Kidney (tissue), 13 donors: ENCODE measurements at regions not wholly inside any gene's neighbourhood (a gene's known extent, or its start where the extent isn't known, plus 50 kb on each side); places are given as distances from the start of the nearest gene placed in this dataset.

Experiments
- DNase-seq, 5 donors: peaks; one replicate each; pipeline ENCODE4 v3.0.0-alpha.2; 2013 to 2020
- FAIRE-seq: peaks from 2 replicates; lab custom pipeline; 2012; peaks lifted over from hg19 to GRCh38; lab: Jason Lieb, UNC
- H3K27ac ChIP-seq, 2 donors: one replicate each; pipeline ENCODE4 v1.7.0; 2013; ENCODE audit warnings: low read depth in 2 of 2, low read length in 2 of 2, inconsistent platforms in 1 of 2
- H3K27me3 ChIP-seq: one replicate; pipeline ENCODE4 v1.7.1; 2013; ENCODE audit warnings: low read length, inconsistent platforms; ENCODE audit not compliant: control insufficient read depth, insufficient read depth
- H3K36me3 ChIP-seq, 3 donors: one replicate each; pipeline versions ENCODE4 v1.7.0 to v1.7.1; 2013; ENCODE audit warnings: low read length in 3 of 3, control low read depth in 1 of 3, inconsistent platforms in 1 of 3; ENCODE audit not compliant: insufficient read depth in 3 of 3, control insufficient read depth in 2 of 3
- H3K4me1 ChIP-seq, 3 donors: one replicate each; pipeline versions ENCODE4 v1.7.0 to v1.7.1; 2013; ENCODE audit warnings: low read length in 3 of 3, inconsistent platforms in 1 of 3, low read depth in 1 of 3; ENCODE audit not compliant: control insufficient read depth in 2 of 3, insufficient read depth in 2 of 3
- H3K4me3 ChIP-seq, 3 donors: one replicate each; pipeline versions ENCODE4 v1.7.0 to v1.8.1; 2013; ENCODE audit warnings: low read length in 3 of 3, control low read depth in 1 of 3, inconsistent platforms in 1 of 3
- H3K9ac ChIP-seq, 3 donors: one replicate each; pipeline versions ENCODE4 v1.7.0 to v1.7.1; 2013; ENCODE audit warnings: low read length in 3 of 3, control low read depth in 1 of 3, inconsistent platforms in 1 of 3
- H3K9me3 ChIP-seq, 3 donors: one replicate each; pipeline versions ENCODE4 v1.7.0 to v1.7.1; 2013; ENCODE audit warnings: low read length in 3 of 3, control low read depth in 1 of 3, inconsistent platforms in 1 of 3; ENCODE audit not compliant: control insufficient read depth in 2 of 3, insufficient read depth in 1 of 3
- CTCF ChIP-seq: IDR thresholded peaks from 3 replicates; pipeline ENCODE4 v1.5.1; 2012; ENCODE audit warnings: mild to moderate bottlenecking, moderate library complexity, borderline replicate concordance; ENCODE audit not compliant: insufficient read depth; ENCODE audit errors: extremely low read depth
- intact Hi-C: fragments of 100-400 bp; cut with DNase I; formaldehyde crosslinking; loops from one replicate; pipeline ENCODE4 v1.11.1; 2022
- donor health status: control.
- donor health status: control.
- donor health status: control.
- donor health status: control.
- donor health status: control.
- donor health status: DM: yes; HTN: yes; CAD: no.
- donor health status: Normal renal cell carcinoma (clear cell type).

GRCh38 chr20:41669708-41670263, 51.6 kb upstream of the CHD6 start:
- no peak for DNase-seq
- H3K4me3 ChIP-seq = no peak overlapping the region
- intact Hi-C loops = no loop called here
- no peaks in the 10 kb centered on the region for H3K27me3 ChIP-seq
- H3K9ac ChIP-seq = no peak overlapping the region
- H3K4me1 ChIP-seq = no peaks in the 10 kb centered on the region
- no peak overlapping the region for H3K27ac ChIP-seq
- no peak for FAIRE-seq
- H3K36me3 ChIP-seq = no peaks in the 10 kb centered on the region
- TF ChIP-seq CTCF = no peak
- H3K9me3 ChIP-seq = peaks cover 0 to 3% (median 0%) of the 10 kb centered on the region in 3 donors

- H3K4me1 ChIP-seq = no peaks in the 10 kb centered on the region
- DNase-seq = no peak
- H3K4me3 ChIP-seq = no peak overlapping the region
- H3K27ac ChIP-seq = no peak overlapping the region
- H3K9ac ChIP-seq = no peak overlapping the region
- H3K27me3 ChIP-seq = no peaks in the 10 kb centered on the region
- TF ChIP-seq CTCF = no peak
- H3K9me3 ChIP-seq = peaks cover 0 to 3% (median 0%) of the 10 kb centered on the region in 3 donors
- no peaks in the 10 kb centered on the region for H3K36me3 ChIP-seq
- FAIRE-seq = no peak
- intact Hi-C loops = no loop called here
Measured at GRCh38 chr20:41668057-41668749, 50.0 kb upstream of the CHD6 start.
